SKM-1 treated with dmso at 0.1 percent for 144 hours (cell line): ENCODE measurements at regions not wholly inside any gene's neighbourhood (a gene's known extent, or its start where the extent isn't known, plus 50 kb on each side); places are given as distances from the start of the nearest gene placed in this dataset.
"Not testable (repeated sequence)": the region's sequence is repeated elsewhere in the genome, so short reads cannot be mapped to it uniquely, and the experiment has no call there.

Experiments used
- DNase-seq: peaks from one replicate; lab custom pipeline; 2025; ENCODE audit not compliant: unreplicated experiment; lab: John Stamatoyannopoulos, UW

DNA sequence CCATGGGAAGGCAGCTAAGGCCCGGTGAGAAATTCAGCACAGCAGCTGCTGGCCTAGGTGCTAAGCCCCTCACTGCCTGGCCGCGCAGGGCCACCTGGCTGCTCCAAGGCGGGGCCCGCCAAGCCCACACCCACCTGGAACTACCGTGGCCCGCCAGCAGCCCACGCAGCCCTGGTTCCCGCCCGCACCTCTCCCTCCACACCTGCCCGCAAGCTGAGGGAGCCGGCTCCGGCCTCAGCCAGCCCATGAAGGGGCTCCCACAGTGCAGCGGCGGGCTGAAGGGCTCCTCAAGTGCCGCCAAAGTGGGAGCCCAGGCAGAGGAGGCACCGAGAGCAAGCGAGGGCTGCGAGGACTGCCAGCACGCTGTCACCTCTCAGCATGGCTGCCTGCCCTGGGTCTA is 146.9 kb upstream of the APOOL start:
- not testable (repeated sequence) for DNase-seq

DNA sequence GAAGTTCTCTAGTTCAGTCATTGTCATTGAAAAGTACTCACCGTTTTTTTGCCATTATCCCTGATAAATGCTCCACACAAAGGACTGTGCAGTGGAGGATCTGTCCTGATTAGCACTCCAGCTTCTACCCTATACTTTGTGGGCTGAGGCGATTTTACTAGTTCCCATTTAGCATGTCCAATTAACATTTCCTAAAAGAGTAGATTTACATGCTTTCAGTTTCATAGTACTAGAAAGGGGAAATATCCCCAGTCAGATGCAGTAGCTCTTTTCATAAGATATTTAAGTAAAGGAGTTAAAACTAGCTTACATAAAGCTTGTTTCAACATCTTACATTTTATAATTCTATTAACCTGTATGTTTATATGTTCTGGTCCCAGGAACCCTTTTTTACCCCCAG is 144.9 kb upstream of the APOOL start:
- not testable (repeated sequence) for DNase-seq

- no peak for DNase-seq
These were observed 138.6 kb upstream of the APOOL start for GRCh38 chrX:84865113-84865512.

DNA sequence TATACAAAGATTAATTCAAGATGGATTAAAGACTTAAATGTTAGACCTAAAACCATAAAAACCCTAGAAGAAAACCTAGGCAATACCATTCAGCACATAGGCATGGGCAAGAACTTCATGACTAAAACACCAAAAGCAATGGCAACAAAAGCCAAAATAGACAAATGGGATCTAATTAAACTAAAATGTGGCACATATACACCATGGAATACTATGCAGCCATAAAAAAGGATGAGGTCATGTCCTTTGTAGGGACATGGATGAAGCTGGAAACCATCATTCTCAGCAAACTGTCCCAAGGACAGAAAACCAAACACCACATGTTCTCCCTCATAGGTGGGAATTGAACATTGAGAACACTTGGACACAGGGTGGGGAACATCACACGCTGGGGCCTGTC is 133.4 kb upstream of the APOOL start:
- DNase-seq: not testable (repeated sequence)

- not testable (repeated sequence) for DNase-seq
These were observed 131.4 kb upstream of the APOOL start for GRCh38 chrX:84872160-84872771.

DNA sequence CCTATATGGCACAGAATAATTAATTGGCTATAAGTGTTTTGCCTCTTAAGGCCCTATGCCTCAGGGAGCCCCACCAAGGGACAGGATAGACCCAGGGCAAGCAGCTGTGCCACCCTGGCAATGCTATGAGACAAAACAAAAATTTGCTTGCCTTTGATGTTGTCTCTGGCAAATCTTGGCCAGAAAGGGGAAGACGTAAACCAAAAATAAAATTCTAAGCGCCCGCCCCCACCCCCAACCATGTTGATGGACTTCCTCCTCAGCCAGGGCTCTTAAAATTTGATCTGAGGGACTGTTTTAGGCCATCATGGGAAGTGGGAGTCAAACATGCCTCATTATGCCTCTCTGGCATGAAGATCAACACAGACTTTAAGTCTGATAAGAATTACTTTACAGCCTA is 130.5 kb upstream of the APOOL start:
- DNase-seq: no peak

GRCh38 chrX:84876876-84877275 is 126.8 kb upstream of the APOOL start:
- no peak for DNase-seq

- no peak for DNase-seq
These were observed 109.8 kb upstream of the APOOL start for GRCh38 chrX:84893897-84894296.

GRCh38 chrX:84907324-84907968 is 96.2 kb upstream of the APOOL start:
- no peak for DNase-seq

DNA sequence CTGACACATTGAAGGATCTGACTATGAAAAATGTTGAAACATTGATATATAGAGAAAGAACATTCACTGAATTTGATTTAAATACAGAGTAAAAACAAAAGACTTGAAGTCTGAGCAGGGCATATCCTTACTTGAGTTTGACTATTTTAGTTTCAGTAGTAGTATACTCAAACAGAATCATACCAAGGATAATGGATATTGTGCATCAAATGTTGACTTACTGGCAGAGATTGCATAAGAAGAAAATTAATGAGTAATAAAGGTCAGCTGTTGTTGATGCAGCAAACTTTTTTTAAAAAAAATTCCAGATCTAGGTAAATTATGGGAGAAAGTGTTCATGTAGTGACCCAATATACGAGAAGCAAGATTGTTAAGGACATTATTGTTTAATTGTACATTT is 94.5 kb upstream of the APOOL start:
- no peak for DNase-seq

GRCh38 chrX:84924624-84925023 is 79.1 kb upstream of the APOOL start:
- no peak for DNase-seq

- DNase-seq: no peak
These were observed 70.9 kb upstream of the APOOL start for GRCh38 chrX:84932814-84933213.

GRCh38 chrX:84933956-84934556 is 69.6 kb upstream of the APOOL start:
- DNase-seq: no peak
